NT2/D1 (cell line): ENCODE measurements at regions not wholly inside any gene's neighbourhood (a gene's known extent, or its start where the extent isn't known, plus 50 kb on each side); places are given as distances from the start of the nearest gene placed in this dataset.

Experiments used
- SUZ12 ChIP-seq: IDR thresholded peaks from 2 replicates; pipeline ENCODE4 v1.6.1; 2011; ENCODE audit not compliant: insufficient read length, insufficient read depth; ENCODE audit errors: extremely low read depth
- YY1 ChIP-seq: IDR thresholded peaks from 2 replicates; pipeline ENCODE4 v1.6.1; 2011; ENCODE audit not compliant: insufficient read length, insufficient read depth
- ZNF274 ChIP-seq: IDR thresholded peaks from 2 replicates; pipeline ENCODE4 v1.6.1; 2011; ENCODE audit warnings: mild to moderate bottlenecking, low read depth, low read length

DNA sequence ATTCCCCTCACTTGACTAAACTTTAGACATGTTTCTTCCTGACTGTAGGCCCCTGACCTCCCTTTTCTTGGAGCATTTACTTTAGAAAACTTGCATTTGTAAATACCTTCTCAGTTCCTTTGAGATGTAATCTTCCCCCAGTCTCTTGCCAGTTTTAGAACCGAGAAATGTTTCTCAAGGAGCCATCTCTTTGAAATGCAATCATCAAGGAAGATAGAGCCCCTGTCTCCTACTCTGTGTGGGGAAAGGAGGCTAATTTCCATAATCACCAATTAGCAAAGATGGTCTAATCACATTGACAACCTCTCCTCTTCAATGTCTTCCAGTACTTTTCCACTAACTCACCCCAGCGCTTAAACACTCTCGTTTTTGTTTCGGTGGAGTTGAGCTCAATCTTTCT, 70.0 kb upstream of the SMIM30 start:
- no peak for TF ChIP-seq SUZ12
- TF ChIP-seq YY1 = no peak
- no peak for TF ChIP-seq ZNF274
